Fibroblast of skin of right quadriceps (primary cell): ENCODE measurements at regions not wholly inside any gene's neighbourhood (a gene's known extent, or its start where the extent isn't known, plus 50 kb on each side); places are given as distances from the start of the nearest gene placed in this dataset.

Source experiments
- DNase-seq: peaks from one replicate; pipeline ENCODE4 v3.0.0-alpha.2; 2013

DNA sequence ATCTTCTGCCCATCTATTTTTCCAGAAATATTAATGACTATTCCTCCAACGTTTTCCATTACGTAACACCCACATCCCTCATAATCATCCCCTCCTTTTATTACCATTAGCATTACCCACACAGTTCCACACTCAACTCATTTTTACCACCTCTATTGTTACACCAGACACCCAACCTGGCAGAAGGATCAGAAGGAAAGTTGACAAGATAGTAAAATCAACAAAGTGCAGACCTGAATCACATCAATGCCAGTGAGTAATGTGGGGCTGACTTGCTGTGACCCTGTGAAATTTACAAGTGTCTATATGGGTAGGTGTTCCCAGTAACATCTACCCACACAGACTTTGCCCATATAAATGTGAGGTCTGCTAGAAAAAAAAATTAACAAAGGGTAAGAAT, 568.2 kb downstream of the MAFB start:
- DNase-seq: no peak

DNA sequence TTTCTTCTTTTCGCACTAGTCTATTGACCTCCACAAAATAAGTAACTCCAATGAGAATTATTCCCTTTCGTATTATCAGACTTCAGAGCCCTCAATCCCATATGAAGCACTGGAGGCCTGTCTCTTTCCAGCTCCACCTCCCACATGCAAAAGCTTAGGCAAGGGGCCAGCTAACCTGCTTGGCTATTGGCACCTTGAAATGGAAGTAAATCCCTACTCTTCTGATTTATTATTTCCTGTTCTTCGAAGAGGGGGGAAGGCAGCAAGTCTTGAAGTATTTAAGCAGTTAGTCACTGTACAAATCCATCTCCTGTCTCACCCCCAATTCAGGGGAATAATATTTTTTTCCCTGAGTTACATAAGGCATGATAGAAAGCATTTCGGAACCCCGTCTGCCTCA, 577.8 kb downstream of the MAFB start:
- DNase-seq: peak; percentile 15

DNA sequence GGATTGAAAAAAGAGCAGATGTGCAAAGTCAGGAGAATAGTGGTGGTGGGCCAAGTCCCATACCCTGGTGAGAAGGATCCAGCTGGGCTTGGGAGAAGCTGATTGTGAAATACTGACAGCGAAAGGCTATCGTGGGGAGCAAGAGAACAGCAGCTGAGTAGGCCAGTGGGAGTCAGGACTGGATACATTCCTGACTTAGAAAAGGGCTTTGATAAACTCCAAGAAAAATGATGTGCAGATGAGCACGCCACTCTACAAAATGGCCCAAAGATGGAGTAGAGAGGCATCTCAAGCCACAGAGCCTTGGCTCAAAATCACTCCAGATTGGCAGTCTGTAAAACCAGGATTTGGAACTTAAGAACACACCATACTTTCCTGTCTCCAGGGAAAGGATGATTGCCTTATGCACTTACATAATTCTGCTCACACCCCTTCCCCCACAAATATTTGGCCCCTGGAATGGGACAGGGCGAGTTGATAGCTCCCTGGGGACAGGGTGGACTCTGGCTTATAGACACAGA, 578.7 kb downstream of the MAFB start:
- peak; percentile 11 for DNase-seq

DNA sequence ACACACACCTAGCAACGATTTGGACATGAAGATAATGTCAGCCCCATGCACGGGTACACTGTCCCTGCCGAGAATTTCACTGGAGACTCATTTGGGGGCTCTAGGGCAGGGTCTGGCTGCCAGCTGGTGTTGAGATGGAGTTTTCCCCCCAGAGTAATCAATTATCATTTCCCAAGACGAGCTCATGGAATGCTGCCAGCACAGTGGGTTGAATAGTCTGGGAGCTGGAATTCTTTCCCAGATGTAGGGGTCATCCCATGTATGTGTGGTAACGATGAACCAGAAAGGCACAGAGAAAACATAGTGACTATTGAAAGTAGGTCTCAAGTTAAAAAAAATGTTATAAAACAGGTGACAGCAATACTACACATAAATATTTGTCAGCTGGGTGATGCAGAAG, 579.9 kb downstream of the MAFB start:
- peak; percentile 27 for DNase-seq

DNA sequence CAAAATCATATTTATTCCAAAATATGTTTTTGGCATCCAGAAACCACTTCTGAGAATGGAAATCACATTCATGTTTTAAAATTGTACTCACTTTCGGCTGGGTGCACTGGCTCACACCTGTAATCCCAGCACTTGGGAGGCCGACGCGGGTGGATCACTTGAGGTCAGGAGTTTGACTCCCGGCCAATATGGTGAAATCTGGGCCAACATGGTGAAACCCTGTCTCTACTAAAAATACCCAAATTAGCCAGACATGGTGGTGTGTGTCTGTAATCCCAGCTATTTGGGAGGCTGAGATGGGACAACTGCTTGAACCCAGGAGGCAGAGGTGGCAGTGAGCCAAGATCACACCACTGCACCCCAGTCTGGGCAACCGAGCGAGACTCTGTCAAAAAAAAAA, 580.7 kb downstream of the MAFB start:
- DNase-seq: no peak

DNA sequence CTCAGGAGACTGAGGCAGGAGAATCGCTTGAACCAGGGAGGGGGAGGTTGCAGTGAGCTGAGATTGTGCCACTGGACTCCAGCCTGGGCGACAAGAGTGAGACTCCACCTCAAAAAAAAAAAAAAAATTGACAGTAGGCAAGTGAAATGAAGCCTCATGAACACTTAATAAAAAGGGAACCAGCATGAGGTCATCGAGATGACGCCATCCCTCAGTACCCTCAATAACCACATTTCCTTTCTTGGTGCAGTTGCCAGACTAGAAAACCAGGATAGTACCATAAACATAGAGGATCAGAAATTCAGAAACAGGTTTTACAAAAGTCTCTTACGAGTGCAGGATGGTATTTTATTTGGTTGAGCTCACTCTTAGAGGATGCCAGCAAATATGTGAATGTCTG, 584.1 kb downstream of the MAFB start:
- no peak for DNase-seq

DNA sequence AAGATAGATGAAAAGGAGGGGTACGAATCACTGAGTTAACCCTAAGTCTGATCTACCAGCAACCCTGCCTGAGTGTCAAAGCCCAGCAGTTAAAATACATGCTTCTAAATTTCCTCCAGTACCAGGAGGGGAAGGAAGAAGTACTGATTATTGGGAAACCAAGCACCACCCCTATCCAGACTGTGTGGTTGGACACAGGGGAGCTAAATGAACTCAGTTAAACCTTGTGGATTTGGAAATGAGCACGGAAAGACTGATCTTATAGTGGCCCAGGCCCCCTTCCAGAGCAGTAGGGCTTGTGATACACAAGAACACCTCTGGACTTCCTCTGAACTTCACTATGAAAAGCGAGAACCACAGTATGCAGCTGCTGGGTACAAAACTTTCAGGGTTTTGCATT, 585.6 kb downstream of the MAFB start:
- no peak for DNase-seq

DNA sequence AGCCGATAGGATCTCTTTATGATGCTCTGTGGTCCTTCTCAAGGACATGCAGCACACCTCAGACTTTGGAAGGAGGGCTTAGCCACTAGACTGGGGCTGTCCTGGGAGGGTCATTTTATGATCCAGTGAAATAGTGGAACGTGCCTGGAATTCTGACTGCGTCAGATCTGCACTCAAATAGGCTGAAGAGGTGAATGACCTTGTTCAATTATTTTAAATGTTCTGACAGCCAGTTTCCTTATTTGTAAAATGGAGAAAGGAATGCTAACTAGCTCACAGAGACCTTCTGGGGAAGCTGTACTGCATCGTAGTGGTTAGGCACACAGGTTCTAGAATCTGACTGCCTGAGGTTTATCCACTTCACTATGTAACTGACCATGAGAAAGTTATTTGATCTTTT, 587.5 kb downstream of the MAFB start:
- DNase-seq: no peak

DNA sequence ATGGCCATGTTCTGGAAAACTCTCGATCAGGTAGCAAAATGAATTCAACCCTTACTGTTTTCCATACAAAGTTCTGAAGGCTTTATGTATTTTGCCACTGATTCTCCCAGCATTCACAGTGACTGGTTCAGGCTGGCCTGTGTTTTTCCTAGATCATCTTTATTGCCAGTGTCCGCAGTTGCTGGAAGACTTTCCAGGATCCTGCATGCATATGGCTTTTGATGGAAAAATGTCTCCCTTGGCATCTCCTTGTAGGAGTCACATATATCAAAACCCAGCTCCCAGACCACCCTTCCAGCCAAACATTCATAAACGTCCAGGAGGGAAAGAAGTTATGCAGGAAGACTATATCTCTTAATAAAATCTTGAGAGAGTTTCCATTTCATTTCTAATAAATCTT, 588.8 kb downstream of the MAFB start:
- no peak for DNase-seq

DNA sequence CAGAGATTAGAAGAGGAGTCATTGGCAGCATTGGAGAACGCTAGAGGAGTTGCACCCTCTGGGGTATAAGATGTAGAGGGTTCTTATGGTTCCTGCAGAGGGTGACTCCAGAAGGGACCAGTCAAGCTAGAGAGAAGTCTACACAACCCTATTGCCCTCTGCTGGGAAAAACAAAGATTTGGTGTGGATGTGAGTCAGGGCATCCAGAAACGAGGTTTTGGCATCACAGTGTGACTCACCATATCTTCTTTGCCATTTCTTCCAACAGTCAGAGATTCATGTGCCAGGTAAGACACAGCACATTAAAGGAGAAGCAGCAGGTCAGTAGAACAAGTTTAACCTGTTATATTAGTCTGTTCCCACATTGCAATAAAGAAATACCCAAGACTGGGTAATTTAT, 598.8 kb downstream of the MAFB start:
- no peak for DNase-seq

DNA sequence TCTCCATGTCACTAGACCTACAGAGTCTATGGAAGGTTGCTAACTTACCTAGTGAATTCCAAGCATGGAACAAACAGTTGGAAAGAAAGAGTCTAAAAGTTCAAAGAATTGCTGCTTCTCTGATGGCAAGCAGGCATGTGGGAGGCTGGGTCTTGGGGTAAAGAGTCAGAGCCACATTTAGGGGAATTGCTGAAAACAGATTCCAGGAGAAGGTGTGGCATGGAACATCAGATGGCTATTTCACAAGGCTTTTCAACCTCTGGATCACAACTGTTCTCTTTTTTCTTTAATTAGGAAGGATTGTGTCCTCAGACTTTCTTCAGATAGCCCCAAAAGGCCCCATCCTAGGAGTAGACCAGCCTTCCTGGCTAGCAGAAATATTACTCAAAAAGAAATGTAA, 601.5 kb downstream of the MAFB start:
- DNase-seq: no peak

DNA sequence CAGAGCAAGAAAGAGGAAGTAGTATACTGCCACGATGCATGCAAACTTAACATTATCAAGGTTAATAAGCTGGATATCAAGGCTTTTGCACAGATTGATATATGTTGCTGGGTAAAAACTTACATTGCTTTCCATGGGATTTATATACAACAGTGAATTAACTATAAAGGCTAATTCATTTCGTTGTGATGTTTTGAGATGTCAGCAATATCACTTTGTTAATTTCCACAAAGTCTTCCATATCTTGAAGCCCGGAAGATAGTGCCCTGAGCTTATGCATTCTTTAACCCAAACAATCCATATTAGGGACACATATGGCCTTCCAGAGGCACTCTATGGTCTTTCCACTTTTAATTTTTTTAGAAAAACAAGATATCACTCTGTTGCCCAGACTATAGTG, 603.5 kb downstream of the MAFB start:
- no peak for DNase-seq

DNA sequence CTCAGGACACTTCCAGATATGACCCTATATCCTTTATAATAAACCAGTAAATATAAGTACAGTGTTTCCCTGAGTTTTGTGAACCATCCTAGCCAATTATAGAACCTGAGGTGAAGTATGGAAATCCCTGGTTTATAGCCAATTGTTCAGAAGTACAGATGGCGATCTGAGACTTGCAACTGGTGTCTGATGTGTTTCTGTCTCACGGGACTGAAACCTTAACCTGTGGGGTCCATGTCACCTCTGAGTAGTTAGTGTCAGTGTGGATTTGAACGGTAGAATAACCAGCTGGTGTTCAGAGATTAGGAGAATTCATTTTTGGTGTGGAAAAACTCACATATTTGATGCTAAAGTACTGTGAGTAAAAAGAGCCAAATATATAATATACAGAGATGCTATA, 606.6 kb downstream of the MAFB start:
- DNase-seq: no peak

DNA sequence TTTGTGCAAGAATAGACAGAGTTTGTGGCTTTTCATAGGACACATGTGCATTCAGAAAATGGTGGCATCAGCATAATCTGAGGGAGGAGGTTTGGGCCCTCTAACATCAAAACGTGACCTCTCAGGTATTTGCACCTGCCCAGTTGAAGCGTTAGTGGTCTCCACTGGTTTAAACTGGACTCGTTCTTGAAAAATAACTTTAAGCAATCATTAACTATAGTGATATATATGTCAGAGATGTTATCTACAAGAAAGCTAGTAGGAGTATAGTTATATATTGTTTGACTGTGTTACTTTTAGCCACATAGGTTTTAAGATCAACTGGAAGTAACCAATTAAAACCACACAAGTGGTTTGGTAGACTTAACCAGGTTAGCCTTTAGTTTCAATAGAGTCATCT, 607.4 kb downstream of the MAFB start:
- DNase-seq: no peak

DNA sequence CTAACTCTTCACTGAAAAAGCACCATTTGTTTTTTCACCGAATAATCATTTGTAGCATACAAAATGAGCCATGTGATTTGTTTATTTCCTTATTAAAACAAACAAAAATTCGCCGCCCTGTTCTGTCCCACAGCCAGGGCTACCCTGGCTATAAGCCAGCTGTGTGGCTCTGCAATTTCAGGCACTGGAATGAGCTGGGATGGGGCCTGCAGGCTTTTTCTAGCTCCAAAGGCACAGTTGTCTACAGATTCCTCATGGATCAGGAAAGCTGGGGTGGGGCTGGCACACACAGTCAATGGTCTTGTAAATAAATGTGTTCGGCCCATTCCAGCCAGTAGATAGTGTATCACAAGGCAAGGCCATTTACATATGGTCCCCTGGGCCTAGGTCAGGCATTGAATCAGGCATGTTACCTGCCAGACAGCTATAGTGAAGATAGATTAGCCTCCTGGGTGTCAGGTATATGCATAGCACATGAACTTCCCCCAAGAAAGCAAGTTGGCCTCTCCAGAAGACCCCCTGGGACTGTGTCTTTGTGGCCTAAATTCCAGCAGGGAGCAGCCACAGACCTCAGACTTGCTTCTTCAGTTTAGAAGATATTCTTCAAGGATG, 608.9 kb downstream of the MAFB start:
- DNase-seq: no peak

DNA sequence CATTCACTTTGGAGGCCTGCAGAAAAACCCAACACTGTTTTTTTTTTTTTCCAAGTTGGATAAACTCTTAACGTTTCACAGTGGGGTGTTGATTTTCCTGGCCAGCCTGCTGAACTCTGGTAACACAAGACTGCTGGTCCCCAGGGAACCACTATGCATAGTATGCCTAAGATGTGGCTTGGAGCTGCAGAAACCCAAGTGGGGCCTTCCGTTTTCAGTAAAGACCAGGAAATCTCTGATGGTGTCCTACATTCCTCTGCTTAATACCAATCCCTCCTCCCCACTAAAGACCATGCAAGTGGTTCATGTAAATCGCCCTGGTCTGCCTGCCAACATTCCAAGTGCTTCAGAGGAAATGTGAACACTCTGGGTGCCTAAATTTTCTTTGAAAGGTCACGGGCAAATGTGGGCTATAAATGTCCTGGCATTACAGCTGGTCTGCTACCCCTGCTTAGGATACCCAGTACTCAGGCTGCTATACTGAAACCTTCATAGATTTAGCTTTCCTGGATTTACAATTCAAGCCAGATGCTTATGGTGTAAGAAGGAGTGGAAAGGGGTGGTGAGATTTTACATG, 615.4 kb downstream of the MAFB start:
- DNase-seq: peak; percentile 64

DNA sequence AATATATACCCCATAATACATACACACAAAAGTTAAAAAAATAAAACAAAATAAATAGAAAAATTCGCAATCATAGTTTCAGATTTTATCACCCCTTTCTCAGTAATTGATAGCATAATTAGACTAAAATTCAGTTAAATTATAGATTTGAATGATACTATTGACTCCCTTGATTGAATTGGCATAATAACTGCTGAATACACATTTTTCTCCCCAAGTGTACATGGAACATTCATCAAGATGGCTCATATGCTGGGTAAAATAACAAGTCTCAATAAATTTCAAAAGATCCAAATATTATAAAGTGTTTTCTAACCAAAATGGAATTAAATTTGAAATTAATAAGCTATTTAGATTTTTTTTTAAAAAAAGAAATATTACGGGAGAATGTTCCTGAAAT, 616.1 kb downstream of the MAFB start:
- DNase-seq: no peak

DNA sequence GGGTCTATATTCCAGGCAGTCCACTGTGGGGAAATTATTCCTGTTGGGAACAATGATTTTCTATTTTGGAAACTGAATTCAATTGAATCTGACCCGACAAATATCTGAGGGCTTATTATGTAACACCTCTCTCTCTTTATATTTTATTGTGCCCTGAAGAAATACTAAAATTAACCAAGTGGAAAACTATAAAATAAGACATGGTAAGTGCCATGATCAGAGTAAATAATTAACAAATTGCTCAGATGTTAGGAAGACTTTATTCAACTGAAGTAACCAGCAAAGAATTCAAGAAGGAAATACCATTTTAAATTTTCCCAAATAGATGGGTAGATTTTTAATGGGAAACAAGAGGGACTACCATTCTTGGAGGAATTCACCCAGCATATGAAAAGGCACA, 632.9 kb downstream of the MAFB start:
- DNase-seq: no peak

DNA sequence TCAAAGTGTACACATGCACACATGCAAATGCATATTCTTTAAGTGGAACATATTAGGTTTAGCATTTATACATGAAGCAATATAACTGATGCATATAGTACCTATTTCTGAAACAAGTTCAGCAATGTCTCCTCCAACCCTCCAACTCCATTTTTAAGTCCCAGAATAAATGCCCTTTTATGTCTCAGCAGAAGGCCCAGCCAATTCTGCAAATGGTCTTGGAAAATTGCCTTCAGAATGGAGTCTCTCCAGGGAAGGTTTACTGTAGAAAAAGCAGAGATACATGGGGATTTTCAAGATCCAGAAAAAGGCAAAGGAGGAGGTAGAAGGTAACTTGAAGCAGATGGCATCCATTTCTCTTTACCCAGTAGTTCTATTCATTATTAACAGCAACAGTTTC, 633.3 kb downstream of the MAFB start:
- DNase-seq: no peak

DNA sequence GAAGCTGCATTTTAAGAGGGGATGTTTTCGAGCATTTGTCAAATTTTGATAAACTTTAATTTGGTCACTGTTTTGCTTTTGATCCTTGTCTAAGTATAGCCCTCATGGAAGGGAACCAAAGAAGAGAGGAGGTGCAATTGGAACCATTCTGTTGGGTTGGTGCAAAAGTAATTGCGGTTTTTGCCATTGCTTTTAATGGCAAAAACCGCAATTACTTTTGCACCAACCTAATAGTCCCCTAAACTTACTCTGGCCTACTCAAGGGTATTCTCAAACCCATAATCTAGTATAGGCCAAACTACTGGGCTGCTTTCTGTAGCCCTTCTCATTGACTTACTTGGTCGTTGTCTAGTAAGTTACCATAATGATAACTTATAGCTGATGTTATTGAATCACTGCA, 634.7 kb downstream of the MAFB start:
- no peak for DNase-seq

DNA sequence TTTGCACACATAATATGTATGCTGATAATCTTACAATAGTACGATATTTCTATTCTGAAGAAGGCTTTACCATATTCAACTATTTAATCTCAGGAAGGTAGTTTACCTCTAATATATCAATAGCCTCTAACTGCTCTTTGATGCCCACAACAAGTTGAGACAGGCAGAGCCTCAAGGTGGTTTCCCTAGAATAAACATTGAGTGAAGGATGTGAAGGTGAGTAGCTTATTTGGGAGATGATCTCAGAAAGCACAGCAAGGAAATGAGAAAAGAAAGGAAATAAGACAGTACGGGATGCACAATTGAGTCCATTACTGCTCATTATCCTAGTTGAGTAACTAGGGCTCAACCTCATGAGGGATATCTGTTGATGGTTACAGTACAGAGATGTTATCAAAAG, 638.4 kb downstream of the MAFB start:
- DNase-seq: no peak

DNA sequence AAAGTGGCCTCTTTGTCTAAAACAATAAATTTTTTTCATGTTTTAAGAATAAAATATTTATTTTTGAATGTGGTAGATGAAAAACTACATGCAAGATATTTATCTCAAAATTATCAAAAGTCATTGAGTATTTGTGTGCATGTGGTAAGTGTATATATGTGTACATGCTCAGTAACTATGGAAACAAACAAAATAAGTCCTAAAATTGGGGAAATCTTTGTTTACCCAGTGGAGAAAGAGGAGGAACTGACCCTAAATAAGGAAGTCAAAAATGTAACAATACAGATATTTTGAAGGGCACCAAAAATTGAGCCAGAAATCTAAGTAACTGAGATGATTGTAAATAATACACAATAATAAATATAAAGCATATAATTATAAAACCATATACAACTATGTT, 639.2 kb downstream of the MAFB start:
- DNase-seq: no peak

DNA sequence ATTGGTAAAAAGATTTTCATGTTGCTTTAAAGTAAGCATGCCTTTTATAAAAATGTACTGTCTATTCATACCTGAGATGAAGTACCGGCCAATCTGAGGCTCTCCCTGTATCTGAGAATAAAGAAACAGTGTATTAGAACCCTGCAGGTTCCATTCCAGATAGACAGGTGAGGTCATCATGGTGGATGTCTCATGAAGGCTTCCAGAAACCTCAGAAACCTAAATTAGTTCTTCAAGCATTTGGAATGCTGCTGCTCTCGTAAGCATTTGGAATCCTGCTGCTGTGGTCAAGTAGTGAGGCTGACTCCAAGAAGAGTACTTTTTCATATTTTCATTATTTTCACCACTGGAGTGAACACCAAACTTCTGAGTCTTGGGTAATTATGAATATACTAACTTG, 642.3 kb downstream of the MAFB start:
- DNase-seq: peak; percentile 2

DNA sequence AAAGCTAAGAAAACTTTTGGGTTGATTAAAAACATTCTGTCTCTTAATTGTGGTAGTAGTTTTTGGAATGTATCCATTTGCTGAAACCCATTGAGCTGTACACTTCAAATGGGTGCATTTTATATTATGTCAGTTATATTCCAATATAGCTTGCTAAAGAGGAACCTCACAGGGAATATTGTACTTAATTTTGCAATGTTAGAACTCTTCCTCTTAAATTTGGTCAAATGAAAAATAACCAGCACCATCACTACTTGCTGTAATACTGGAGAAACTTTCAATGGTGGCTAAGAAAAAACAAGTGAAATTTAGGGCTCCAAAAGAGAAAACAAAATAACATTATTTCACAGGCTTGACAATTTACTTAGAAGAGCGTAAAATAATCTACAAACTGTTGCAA, 651.5 kb downstream of the MAFB start:
- no peak for DNase-seq

DNA sequence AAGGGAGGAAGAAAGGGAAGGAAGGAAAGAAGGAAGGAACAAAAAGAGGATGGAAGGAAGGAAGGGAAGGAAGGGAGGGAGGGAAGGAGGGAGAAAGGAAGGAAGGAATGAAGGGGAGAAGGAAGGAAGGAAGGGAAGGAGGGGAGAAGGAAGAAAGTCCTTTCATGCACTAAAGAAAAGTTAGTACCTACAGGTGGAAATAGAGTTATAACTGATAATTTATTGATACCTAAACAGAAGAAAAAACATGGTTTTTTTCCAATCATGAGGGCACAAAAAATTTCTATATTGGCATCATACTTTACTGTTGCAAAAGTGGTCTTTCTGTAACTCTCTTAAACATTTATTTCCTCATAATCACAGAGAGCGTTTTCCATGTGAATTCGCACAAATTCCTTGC, 659.4 kb downstream of the MAFB start:
- no peak for DNase-seq
